COR-L47 (cell line): ENCODE measurements at regions not wholly inside any gene's neighbourhood (a gene's known extent, or its start where the extent isn't known, plus 50 kb on each side); places are given as distances from the start of the nearest gene placed in this dataset.
"Not testable (repeated sequence)": the region's sequence is repeated elsewhere in the genome, so short reads cannot be mapped to it uniquely, and the experiment has no call there.

Experiments used
- DNase-seq: peaks from one replicate; lab custom pipeline; 2025; lab: John Stamatoyannopoulos, UW

DNA sequence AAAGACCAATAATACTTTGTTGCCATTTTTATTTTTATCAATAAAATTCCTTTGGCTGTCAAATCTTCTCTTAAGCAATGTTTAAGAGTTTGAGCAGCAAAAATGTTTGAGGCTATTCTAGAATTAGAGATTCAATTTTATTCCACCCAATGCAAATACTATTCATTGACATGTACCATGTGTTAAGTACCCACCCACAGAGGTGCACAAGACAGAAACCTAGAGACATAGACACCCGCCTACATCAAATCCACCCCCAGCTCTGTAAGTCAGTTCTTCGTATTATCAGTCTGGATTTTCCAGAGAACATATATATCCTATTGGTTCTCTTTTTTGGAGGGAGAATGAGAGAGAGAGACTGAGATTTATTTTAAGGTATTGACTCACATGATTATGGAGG is 463.7 kb downstream of the EPM2A start:
- DNase-seq: no peak

DNA sequence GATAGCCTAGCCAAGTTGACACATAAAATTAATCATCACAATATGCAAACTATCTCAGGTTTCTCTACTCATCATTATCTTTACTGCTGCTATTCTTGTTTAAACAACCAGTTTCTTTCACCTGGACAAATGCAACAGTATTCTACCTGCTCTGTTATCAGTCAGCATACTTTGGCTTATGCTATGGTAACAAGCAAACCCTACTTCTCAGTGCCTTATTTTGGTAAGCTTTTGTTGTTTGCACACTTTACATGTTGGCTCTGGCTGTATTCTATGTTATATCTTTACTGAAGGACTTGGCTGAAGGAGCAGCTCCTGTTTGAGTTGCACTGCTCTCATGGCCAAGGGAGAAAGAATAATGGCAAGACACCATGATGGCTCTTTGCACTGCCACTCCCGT is 463.1 kb downstream of the EPM2A start:
- no peak for DNase-seq

DNA sequence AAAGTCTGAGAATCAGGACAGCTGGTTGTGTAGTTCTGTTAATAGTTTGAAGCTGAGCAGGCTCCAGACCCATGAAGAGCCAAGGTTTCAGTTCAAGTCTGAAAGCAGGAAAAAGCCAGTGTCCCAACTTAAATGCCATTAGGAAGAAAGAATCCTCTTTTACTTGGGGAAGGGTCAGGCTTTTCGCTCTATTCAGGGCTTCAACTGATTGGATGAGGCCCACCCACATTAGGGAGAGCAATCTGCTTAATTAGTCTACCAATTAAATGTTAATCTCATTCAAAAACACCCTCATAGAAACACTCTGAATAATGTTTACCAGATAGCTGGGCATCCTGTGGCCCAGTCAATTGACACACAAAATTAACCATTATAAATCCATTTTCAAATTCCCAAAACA is 462.2 kb downstream of the EPM2A start:
- no peak for DNase-seq

DNA sequence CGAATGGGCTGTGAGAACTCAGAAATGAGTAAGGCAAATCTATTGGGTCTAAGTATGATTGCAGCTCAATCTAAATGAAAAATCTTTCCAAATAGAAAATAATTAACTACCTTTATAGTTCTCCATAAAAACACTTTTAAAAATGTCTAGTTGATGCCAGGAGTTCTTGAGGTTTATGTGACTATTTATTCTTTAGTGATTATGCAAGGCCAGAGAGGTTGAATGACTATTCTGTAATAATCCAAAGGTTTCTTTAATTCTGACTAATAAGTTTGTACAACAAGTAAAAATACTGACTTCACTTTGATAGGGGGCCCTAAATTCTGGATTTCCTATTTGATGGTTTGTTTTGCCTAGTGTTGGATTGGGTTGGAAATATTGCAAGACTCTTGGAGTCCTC is 461.2 kb downstream of the EPM2A start:
- no peak for DNase-seq

DNA sequence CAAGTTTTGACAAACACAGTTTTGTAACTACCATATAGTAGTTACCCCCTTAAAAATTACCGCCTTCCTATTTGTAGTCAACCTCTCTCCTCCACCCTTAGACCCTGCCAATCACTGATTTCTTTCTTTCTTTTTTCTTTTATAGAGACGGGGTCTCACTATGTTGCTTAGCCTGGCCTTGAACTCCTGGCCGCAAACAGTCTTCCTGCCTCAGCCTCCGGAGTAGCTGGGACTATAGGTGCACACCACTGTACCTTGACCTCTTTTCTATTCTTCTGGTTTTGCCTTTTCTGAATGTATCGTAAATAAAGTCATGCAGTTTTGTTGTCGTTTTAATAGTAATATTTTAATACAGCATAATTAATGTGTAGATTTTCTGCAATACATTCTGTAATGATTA is 460.3 kb downstream of the EPM2A start:
- no peak for DNase-seq

DNA sequence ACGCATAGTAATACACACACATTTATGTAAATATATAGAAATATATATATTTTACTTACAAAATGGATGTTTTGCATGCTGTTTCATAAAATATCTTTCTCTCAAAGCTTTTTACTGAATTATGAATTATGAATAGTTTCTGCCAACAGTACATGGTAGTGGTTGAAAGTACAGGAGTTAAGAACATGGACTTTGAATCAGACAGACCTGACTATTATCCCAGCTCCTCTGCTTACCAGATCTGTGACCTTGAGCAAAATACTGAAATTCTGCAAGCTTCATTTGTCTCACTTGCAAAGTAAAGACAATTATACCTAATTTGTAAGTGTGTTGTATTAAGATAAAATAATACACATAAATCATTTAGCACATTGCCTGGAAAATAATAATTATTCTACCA is 459.5 kb downstream of the EPM2A start:
- DNase-seq: no peak

DNA sequence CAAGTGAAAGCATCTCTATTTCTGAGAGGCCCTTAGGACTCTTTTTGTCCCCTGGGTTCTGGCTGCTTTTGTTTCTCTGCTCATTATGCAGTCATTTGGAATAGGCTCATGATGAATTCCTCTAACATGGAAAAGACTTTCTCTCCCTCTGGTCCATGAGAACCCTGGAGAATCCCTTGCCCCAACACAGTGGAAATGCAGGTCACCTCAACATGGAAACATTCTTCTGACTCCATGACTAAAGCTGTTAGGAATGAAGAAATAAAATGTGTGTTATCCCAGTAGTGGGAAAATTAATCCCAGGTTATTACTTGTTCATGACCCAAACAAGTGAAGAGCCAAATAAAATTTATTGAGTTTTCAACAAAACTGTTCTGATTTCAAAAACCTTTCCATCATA is 458.6 kb downstream of the EPM2A start:
- no peak for DNase-seq

DNA sequence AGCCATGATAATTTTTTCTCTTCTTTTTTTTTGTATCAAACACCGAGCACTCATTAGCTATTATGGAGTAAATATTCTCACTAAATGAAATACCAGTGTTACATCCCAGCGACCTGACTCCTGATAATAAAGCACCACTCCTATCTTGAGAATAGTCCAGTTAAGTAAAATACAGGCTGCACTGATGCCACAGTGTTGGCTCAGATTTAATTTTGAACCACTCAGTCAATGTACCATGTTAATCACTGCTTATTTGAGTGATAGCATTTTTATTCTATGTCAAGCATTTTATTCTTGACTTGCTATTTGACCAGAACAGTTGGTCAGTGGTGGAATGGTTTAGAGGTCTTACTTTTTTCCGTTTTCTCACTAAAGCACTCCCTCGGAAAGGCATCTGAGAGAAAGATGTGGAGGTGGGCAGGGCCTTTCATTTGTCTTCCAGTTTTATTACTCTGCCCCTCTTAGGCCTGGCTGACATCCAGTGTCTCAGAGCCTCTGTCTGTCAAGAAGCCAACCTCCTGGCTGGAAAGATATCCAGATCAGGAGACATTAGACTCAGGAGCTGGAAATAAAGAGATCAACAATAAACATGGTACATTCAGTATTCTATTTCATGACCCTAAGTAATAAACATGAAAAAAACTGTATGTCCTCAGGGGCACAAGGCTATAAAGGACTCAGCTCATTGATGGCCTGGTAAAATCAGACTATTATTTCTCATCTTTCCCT is 457.8 kb downstream of the EPM2A start:
- DNase-seq: no peak

DNA sequence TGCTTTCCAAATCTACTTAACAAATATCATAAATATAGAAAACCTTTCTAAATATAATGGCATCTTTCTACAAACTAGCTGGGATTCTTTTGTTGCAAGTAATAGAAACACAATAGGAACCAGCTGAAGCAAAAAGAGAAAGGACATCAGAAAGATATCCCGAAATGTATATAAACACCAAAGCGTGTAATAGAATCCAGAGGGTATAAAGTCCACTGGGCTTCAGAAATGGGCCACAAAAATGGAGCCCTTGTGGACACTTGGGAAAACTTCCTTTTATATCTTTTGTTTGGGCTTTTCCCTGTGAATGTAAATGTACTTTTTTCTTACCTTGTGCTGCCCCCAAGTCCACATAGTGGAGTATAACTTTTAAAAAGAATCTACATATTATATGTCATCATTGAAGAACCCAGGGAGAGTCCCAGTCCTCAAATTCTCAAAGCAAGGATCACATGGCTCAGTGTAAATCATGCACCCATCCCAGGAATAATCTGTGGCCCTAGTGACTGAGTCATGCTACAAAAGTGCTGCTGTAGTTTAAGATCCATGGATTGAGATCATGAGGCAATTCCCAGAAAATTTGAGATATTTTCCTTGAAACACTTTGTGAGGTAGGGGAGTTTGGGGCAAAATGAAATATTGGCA is 457.0 kb downstream of the EPM2A start:
- DNase-seq: no peak

DNA sequence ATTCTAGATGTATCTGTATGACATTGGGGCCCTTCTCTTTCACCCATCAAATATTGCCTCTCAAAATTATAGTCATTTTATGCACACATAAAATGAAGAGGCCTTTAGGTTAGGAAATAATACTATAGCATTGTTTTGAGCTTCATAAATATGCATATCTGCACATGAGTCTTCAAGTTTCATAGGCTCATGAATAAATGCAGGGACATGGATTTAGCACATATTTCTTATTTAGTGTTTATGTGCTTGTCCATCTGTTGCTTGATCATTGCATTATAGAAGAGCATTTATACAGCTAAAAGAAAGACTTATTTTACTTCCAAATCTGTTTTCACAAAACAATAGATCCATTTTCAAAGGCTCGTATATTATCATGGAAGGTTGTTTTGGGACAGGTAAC is 455.8 kb downstream of the EPM2A start:
- DNase-seq: no peak

DNA sequence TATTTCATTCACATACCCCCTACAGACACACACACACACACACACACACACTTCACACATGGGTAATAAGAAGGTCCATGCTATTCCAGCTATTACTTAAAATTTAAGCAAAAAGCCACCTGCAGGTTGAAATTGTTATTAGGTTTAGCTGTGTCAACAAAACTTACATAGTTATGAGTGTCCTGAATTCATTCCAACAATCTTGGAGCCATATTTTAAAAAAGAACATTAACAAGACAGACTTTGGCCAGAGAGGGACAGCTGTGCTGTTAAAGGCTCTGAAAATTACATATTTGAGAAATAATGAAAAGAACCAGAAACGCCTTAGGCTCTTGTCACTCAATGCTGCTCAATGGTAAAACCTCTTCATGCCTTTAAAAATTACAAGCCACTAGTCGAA is 455.3 kb downstream of the EPM2A start:
- DNase-seq: no peak

DNA sequence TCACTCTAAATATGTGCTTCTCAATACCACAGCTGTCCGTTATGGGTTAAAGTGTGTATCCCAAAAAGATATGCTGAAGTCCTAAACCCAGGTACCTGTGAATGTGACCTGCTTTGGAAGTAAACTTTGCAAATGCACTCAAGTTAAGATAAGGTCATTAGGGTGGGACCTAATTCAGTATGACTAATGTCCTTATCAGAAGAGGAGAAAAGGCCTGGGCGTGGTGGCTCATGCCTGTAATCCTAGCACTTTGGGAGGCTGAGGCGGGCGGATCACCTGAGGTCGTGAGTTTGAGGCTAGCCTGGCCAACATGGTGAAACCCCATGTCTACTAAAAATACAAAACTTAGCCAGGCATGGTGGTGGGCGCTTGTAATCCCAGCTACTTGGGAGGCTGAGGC is 452.1 kb downstream of the EPM2A start:
- not testable (repeated sequence) for DNase-seq

DNA sequence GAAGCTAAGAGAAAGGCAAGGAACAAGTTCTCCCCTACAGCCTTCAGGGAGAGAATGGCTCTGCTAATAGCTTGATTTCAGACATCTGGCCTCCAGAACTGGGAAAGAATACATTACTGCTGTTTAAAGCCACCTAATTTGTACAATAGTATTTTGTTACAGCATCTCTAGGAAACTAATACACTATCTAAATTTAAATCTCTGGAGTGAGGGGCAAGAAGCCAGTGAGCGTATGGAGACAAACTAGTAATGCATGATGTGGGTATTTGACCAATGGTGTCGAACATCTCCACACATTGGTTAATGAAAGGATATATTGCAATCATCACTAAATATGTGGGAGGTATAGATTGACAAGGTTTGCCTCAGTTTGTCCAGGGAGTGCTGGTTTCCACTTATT is 451.5 kb downstream of the EPM2A start:
- DNase-seq: no peak

DNA sequence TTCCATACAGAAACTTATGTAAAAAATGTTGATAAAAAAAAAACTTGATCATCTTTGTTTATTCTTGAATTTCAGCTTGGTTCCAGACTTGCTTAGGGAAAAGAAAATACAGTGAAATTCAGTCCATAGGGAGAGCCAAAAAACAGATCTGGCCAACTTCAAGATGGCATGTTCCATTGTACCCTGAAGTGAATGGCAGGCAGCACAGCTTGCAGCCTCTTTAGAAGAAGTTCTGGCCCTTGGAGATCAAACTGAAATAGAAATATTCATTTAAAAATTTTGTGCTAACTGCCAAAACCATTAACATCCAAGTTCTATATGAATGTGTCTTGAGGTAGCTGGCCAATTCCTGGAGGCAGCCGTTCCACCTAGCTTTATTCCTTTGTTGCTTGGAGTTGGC is 448.4 kb downstream of the EPM2A start:
- DNase-seq: no peak

DNA sequence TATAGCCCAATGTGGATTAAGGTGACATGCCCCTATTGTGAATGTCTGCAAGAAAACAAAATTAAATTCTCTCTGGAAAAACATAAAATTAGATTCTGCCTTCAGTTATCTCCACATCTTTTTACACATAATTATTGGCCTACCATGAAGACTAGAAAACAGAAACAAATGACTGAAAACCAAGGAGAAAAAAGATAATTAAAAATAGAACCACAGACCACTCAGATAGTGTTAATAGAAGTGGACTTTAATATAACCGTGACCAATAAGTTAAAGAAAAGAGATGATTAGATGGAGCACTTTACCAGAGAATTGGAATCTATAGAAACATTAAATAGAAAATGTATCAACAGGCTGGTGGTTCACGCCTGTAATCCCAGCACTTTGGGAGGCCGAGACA is 445.7 kb downstream of the EPM2A start:
- no peak for DNase-seq

DNA sequence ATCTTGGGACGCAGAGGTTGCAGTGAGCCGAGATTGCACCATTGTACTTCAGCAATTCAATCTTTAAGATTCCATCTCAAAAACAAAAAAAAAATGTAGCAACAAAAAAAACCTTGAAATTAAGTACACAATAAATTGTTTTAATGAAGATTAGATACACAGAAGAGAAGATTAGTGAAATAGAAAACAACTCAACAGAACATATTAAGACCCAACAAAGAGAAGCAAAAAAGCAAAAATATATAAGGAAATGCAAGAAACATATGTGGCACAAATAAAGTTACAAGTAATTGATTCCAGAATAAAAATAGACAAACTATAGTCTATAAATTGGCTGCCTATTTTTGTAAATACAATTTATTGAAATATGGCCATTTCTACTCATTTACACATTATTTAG is 445.2 kb downstream of the EPM2A start:
- no peak for DNase-seq

DNA sequence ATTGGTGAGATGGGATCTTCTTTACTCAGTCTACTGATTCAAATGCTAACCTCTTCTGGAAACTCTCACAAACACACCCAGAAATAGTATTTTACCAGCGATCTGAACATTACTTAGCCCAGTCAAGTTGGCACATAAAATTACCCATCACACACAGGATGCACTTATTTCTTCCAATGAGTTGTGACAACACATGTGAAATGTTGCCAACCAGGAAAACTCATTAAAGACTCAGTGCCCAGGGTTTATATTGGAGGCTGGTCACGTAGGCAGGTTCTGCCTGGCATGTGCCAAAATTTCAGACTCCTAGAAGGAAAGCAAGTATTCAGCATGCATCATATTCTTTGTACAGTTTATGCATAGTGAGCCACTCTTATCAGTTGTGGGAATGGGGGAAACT is 443.3 kb downstream of the EPM2A start:
- no peak for DNase-seq

DNA sequence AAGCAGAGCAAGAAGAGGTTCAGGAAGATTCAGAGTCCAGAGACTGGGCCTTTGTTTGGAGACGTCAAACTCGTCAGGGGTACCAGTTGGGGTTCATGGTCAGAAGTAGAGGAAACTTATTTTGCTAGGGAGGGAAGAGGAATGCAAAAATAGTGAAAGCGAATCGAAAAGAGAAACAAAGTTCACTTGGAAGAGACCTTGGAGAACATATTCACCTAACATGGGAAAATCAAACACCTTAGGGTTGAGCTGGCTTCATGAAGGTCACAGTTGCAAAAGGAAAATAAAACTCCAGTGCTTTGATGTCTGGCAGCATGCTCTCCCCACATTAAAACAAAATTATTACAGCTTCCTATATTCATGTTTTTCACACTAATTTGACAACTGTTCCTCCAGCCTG is 440.4 kb downstream of the EPM2A start:
- DNase-seq: no peak

DNA sequence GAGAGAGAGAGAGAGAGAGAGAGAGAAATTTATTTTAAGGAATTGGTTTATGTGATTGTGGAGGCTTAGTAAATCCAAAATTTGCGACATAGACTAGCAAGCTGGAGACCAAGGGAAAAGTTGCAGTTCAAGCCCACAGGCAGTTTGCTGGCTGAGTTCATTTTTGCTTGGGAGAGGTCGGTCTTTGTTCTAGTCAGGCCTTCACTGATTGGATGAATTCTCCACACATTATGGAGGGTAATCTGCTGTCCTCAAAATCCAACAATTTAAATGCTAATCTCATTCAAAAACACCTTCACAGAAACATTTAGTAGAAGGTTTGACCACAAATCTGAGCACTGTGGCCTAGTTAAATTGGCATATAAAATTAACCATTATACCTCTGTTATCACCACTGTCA is 439.6 kb downstream of the EPM2A start:
- no peak for DNase-seq

DNA sequence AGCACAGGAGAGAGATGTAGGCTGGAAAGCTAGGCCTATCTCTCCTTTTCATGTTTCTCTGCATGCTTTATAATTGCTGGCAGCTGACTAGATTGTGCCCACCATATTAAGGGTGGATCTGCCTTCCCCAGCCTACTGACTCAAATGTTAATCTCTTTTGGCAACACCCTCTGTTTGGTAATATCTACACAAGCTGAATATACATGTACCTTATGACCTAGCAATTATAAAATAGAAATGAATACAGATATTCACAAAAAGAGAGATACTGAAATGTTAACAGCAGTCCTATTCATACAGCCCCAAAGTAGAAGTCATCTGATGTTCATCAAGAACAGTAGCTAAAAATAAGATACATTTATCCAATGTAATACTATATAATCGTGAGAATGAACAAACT is 429.6 kb downstream of the EPM2A start:
- DNase-seq: no peak

DNA sequence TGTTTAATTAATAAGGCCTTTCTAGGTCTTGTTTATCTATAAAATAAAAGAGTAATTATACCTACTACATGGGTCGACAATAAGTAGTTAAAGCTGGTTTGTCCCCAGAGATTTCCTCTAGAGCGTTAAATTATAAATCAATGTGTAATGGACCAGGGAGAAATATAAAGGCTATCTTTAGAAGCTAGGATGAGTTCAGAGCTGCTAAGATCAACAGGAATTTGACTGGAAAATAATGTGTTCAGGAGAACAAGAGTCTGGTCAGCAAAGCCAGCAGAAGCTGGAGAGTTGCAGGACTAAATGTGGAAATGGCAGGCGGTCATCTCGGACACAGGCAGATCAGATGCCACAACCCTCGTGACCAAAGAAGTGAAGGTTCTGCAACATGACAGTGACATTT is 428.8 kb downstream of the EPM2A start:
- DNase-seq: no peak

DNA sequence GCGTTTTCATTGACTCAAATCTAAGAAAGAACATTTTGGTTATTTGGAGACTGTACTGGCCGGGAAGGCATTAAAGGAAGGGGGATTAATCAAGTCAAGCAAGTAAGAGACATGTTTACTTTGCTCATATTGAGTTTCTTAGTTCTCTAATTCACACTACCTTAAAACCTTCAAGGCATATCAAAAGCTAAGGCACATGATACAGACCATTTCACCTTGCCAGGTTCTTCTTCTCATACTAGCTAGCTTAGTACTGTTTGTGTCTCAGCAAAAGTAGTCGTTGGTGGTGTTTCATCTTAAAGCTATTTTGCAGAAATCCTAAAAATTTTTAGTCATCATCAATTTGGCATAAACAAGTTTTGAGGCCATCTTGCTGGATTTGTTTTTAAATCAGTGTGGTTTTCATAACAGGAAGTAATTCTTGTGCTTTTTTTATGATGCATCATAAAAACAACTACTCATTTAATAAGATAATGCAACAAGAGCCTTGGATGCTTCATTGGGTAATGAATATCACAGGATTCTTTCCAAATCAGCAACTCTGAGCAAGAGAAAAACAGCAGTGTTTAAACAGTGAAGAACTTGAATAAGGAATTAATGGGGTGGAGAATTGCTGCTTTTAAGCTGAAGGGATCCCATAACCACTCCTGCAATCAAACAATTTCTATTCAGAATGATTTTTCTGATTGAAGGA is 425.3 kb downstream of the EPM2A start:
- no peak for DNase-seq

DNA sequence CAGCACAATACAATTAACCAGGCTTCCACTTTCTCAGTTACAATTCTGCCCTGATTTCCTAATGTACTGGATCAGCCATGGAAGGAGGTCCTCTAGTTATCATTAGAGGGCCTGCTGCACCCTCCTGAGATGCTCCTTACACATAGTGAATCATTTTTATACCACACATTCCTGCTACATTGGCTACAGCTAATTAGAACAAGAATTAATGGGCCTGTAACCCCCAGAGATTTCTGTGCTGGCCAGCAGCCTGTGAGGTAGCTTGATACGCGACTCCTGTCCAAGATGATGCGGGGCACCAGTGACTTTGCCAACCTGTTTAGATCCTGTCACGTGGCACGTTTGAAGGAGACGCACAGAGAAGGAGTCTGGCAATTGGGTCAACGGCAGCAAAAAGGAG is 422.8 kb downstream of the EPM2A start:
- no peak for DNase-seq
